GM21360 (cell line): ENCODE measurements at regions not wholly inside any gene's neighbourhood (a gene's known extent, or its start where the extent isn't known, plus 50 kb on each side); places are given as distances from the start of the nearest gene placed in this dataset.
A peak's percentile ranks its signal among the peaks of the same experiment; 100 is the strongest.

Experiments used
- ATAC-seq: cut with Tn5 transposase; IDR thresholded peaks from one replicate; pipeline ENCODE4 v1.9.1; 2021; ENCODE audit warnings: mild to moderate bottlenecking, moderate library complexity; ENCODE audit not compliant: unreplicated experiment

GRCh38 chr9:99732715-99733114 is 89.0 kb upstream of the NR4A3 start:
- no peak for ATAC-seq

GRCh38 chr9:99735041-99735440 is 86.6 kb upstream of the NR4A3 start:
- no peak for ATAC-seq

GRCh38 chr9:99736291-99736690 is 85.4 kb upstream of the NR4A3 start:
- ATAC-seq, result no peak

GRCh38 chr9:99737649-99738048 is 84.0 kb upstream of the NR4A3 start:
- no peak for ATAC-seq

- ATAC-seq, result no peak
Measured at GRCh38 chr9:99743006-99743405, 78.7 kb upstream of the NR4A3 start.

- no peak for ATAC-seq
Measured at GRCh38 chr9:99743455-99743854, 78.2 kb upstream of the NR4A3 start.

GRCh38 chr9:99744132-99744531 is 77.6 kb upstream of the NR4A3 start:
- no peak for ATAC-seq

- ATAC-seq, result no peak
Measured at GRCh38 chr9:99745085-99745484, 76.6 kb upstream of the NR4A3 start.

GRCh38 chr9:99746406-99746805 is 75.3 kb upstream of the NR4A3 start:
- no peak for ATAC-seq

GRCh38 chr9:99748266-99748665 is 73.4 kb upstream of the NR4A3 start:
- no peak for ATAC-seq

GRCh38 chr9:99748676-99749075 is 73.0 kb upstream of the NR4A3 start:
- no peak for ATAC-seq

- no peak for ATAC-seq
Measured at GRCh38 chr9:99749641-99750040, 72.0 kb upstream of the NR4A3 start.

- ATAC-seq, result no peak
Measured at GRCh38 chr9:99750526-99750925, 71.2 kb upstream of the NR4A3 start.

- ATAC-seq, result no peak
Measured at GRCh38 chr9:99752417-99753109, 69.1 kb upstream of the NR4A3 start.

- ATAC-seq, result no peak
Measured at GRCh38 chr9:99753436-99753835, 68.2 kb upstream of the NR4A3 start.

GRCh38 chr9:99760421-99760820 is 61.3 kb upstream of the NR4A3 start:
- no peak for ATAC-seq

- peak; percentile 99 for ATAC-seq
Measured at GRCh38 chr9:99762470-99762869, 59.2 kb upstream of the NR4A3 start.
